Cardiac fibroblast (primary cell): ENCODE measurements at regions not wholly inside any gene's neighbourhood (a gene's known extent, or its start where the extent isn't known, plus 50 kb on each side); places are given as distances from the start of the nearest gene placed in this dataset.

ENCODE experiments used
- DNase-seq, 2 donors: peaks; one replicate each; pipeline versions ENCODE4 v3.0.0 to v3.0.0-alpha.2; 2010; ENCODE audit warnings: low read depth in 2 of 2
- H3K4me3 ChIP-seq, 2 donors: replicated peaks in 1 of 2; 1 replicate in 1 of 2; 2 replicates in 1 of 2; pipeline ENCODE4 v1.5.1; 2011; ENCODE audit warnings: low read depth in 2 of 2, low read length in 2 of 2, mild to moderate bottlenecking in 2 of 2, moderate library complexity in 1 of 2
- CTCF ChIP-seq: IDR thresholded peaks from one replicate; pipeline ENCODE4 v1.5.1; 2011; ENCODE audit warnings: low read depth, mild to moderate bottlenecking, low read length, inconsistent platforms

- no peak for DNase-seq
- TF ChIP-seq CTCF = no peak
- no peak overlapping the region for H3K4me3 ChIP-seq
Observed at GRCh38 chr1:90612033-90612432, 105.1 kb downstream of the BARHL2 start.

DNA sequence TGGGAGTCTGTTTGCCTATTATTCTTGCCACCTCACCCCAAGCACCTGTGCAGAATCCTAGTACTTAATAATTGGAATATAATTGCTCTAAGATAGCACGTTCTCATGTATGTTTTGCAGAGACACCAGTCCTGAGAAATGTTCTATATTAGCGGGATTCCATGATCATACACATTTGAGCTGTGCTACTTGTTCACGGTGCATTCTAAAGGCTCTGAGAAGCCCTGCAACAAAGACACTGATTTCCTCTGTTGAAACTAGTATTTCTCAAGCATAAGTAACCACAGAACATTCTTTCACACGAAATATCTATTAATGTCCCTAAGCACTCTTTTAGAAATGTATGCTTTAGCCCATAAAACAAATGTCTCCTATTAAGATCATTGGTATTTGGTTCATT lies 109.4 kb downstream of the BARHL2 start:
- TF ChIP-seq CTCF = no peak
- H3K4me3 ChIP-seq = no peak overlapping the region
- no peak for DNase-seq

- TF ChIP-seq CTCF = no peak
- DNase-seq = no peak
- no peak overlapping the region for H3K4me3 ChIP-seq
Observed at GRCh38 chr1:90605070-90605469, 112.0 kb downstream of the BARHL2 start.

- no peak for DNase-seq
- no peak for TF ChIP-seq CTCF
- no peak overlapping the region for H3K4me3 ChIP-seq
Observed at GRCh38 chr1:90593312-90593711, 123.8 kb downstream of the BARHL2 start.

DNA sequence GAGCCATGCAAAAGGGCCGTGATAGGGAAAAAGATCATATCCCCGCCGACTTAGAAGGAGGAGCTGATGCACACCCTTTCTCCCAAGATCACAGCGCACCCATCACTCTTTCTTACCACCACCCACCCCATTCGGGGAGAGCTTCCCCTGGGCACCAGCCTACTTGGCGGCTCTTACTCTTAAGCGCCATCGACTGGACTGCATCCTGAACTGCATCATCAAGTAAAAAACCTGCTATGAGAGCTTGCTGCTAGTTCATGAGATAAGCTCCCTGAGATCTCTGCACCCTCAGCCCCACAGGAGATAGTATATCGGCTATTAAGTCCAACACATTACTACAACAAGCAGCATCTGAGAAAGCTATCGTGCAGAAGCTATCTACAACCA lies 125.1 kb downstream of the BARHL2 start:
- no peak overlapping the region for H3K4me3 ChIP-seq
- no peak for DNase-seq
- TF ChIP-seq CTCF = no peak

GRCh38 chr1:90591355-90591969 lies 125.6 kb downstream of the BARHL2 start:
- TF ChIP-seq CTCF = no peak
- H3K4me3 ChIP-seq = no peak overlapping the region
- DNase-seq = no peak

DNA sequence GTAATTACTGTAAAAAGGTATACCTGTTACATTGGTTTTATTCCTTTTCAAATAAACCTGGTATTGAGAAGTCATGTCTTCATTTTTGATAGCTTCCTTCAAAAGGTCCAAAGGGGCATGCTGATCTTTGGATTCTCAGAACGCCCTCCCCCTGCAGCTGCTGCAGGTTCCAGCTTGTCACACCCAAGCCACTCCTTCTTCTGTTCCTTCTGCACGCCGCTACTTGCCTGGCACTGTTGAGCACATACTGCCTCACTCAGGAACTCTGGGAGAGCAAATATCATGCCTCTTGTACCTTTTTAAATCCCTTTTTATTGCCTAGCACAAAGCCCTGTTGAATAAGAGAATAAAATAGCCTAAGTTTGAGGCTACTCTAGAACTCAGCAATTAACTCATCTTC lies 136.9 kb downstream of the BARHL2 start:
- no peak overlapping the region for H3K4me3 ChIP-seq
- TF ChIP-seq CTCF = no peak
- no peak for DNase-seq
